GM23338 (cell line): ENCODE measurements at regions not wholly inside any gene's neighbourhood (a gene's known extent, or its start where the extent isn't known, plus 50 kb on each side); places are given as distances from the start of the nearest gene placed in this dataset.

ENCODE experiments used
- CREB1 ChIP-seq: fragments of 250-450 bp; sonication (Bioruptor Pico); IDR thresholded peaks from 2 replicates; pipeline ENCODE4 v1.5.0; 2020; ENCODE audit warnings: low read depth, mild to moderate bottlenecking, moderate library complexity
- CTCF ChIP-seq, 2 experiments: fragments of 200-600 bp in 1 of 2; sonication (generic) in 1 of 2; conservative IDR thresholded peaks; 2 replicates each; pipeline versions ENCODE4 v1.5.1 to v1.6.1; 2016 to 2017; ENCODE audit warnings: antibody characterized with exemption in 2 of 2, low read depth in 2 of 2, mild to moderate bottlenecking in 2 of 2, moderate library complexity in 1 of 2
- EZH2 ChIP-seq: fragments of 200-600 bp; sonication (generic); IDR thresholded peaks from one replicate; pipeline ENCODE4 v1.8.0; 2017; ENCODE audit warnings: antibody characterized with exemption, mild to moderate bottlenecking, low read depth; ENCODE audit not compliant: unreplicated experiment
- EZH2phosphoT487 ChIP-seq: fragments of 200-600 bp; sonication (generic); IDR thresholded peaks from one replicate; pipeline ENCODE4 v1.8.1; 2018; ENCODE audit warnings: antibody characterized with exemption; ENCODE audit not compliant: unreplicated experiment
- JUNB ChIP-seq: IDR thresholded peaks from one replicate; pipeline ENCODE4 v1.6.1; 2016; ENCODE audit warnings: antibody characterized with exemption; ENCODE audit not compliant: unreplicated experiment
- POLR2AphosphoS5 ChIP-seq: IDR thresholded peaks from 2 replicates; pipeline ENCODE4 v1.6.1; 2016; ENCODE audit warnings: antibody characterized with exemption, low read depth
- REST ChIP-seq: IDR thresholded peaks from one replicate; pipeline ENCODE4 v1.6.1; 2018; ENCODE audit warnings: antibody characterized with exemption; ENCODE audit not compliant: unreplicated experiment
- ZNF114 ChIP-seq: fragments of 250-450 bp; sonication (Bioruptor Pico); IDR thresholded peaks from 2 replicates; pipeline ENCODE4 v1.5.0; 2020; ENCODE audit warnings: mild to moderate bottlenecking, moderate library complexity

- TF ChIP-seq CTCF (conservative IDR thresholded peaks at IDR 0.05; ENCODE audit: low read depth in 2 of 2), result no peak
- TF ChIP-seq EZH2phosphoT487, result no peak
- TF ChIP-seq POLR2AphosphoS5, result no peak
- no peak for TF ChIP-seq EZH2
- TF ChIP-seq ZNF114, result no peak
- no peak for TF ChIP-seq CREB1 (CRISPR knock-in tag)
- no peak for TF ChIP-seq REST
- TF ChIP-seq JUNB, result no peak
These were observed 144.0 kb upstream of the CIBAR2 start for GRCh38 chr16:85256190-85256739.
